ENCODE measurements at regions not wholly inside any gene's neighbourhood (a gene's known extent, or its start where the extent isn't known, plus 50 kb on each side); places are given as distances from the start of the nearest gene placed in this dataset.
"Not testable (repeated sequence)": the region's sequence is repeated elsewhere in the genome, so short reads cannot be mapped to it uniquely, and the experiment has no call there.

GRCh38 chr4:100608651-100609050, 90.8 kb upstream of the EMCN start:
- not testable (repeated sequence) for TF ChIP-seq CTCF (conservative IDR thresholded peaks at IDR 0.05); EZH2 (IDR thresholded peaks at IDR 0.05; ENCODE audit: low read depth)
